ENCODE measurements at regions not wholly inside any gene's neighbourhood (a gene's known extent, or its start where the extent isn't known, plus 50 kb on each side); places are given as distances from the start of the nearest gene placed in this dataset.

DNA sequence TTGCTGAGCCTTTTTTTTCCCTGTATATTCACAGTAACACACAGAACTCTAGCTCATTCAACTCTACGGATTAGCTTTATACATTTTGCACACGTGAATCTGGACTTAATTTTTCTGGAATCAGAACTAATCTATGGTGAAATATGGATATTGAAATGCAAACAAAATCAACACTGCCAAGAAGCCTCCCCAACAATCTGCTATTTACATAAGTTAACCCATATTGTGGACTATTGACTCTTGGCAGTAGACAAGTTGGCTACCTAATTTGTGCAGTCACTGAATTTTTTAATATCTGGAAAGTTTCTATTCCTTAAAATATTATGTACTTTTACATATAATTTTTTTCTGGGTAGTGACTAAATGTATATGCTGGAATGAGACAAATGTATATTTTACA is 815.4 kb downstream of the PCDH17 start:
- DNase-seq: no peak
- H3K9ac ChIP-seq: no peak overlapping the region
- H3K4me3 ChIP-seq (ENCODE audit: low read depth in 2 of 2, low read length in 1 of 2): no peak overlapping the region
- no peaks in the 10 kb centered on the region for H3K9me3 ChIP-seq
- H3K27ac ChIP-seq (ENCODE audit: low read depth in 2 of 2, low read length in 1 of 2): no peak overlapping the region
- no peaks in the 10 kb centered on the region for H3F3A ChIP-seq (replicated peaks; ENCODE audit: insufficient read depth)
- no peak overlapping the region for H2AFZ ChIP-seq (ENCODE audit: low read depth)
- H3K4me2 ChIP-seq: no peak overlapping the region
- no peaks in the 10 kb centered on the region for H3K27me3 ChIP-seq (ENCODE audit: insufficient read depth)
- ChIA-PET CTCF (no interaction called here), POLR2A (no interaction called here)
- no peaks in the 10 kb centered on the region for H4K20me1 ChIP-seq (ENCODE audit: insufficient read depth)
- TF ChIP-seq FOXJ3 (CRISPR knock-in tag; IDR thresholded peaks at IDR 0.05) (no peak), NRF1 (IDR thresholded peaks at IDR 0.05; ENCODE audit: low read depth, low read length) (no peak), JUND (IDR thresholded peaks at IDR 0.05) (no peak), RCOR1 (IDR thresholded peaks at IDR 0.05; ENCODE audit: low read length) (no peak), SMC3 (IDR thresholded peaks at IDR 0.05; ENCODE audit: low read depth, low read length) (no peak), TCF12 (IDR thresholded peaks at IDR 0.05) (no peak), CHD2 (IDR thresholded peaks at IDR 0.05; ENCODE audit: low read length, partially characterized antibody) (no peak), FOXM1 (IDR thresholded peaks at IDR 0.05; ENCODE audit: low read depth) (no peak), FOSL2 (IDR thresholded peaks at IDR 0.05; ENCODE audit: borderline replicate concordance, low read depth) (no peak)
- TF ChIP-seq, protein P1, sequence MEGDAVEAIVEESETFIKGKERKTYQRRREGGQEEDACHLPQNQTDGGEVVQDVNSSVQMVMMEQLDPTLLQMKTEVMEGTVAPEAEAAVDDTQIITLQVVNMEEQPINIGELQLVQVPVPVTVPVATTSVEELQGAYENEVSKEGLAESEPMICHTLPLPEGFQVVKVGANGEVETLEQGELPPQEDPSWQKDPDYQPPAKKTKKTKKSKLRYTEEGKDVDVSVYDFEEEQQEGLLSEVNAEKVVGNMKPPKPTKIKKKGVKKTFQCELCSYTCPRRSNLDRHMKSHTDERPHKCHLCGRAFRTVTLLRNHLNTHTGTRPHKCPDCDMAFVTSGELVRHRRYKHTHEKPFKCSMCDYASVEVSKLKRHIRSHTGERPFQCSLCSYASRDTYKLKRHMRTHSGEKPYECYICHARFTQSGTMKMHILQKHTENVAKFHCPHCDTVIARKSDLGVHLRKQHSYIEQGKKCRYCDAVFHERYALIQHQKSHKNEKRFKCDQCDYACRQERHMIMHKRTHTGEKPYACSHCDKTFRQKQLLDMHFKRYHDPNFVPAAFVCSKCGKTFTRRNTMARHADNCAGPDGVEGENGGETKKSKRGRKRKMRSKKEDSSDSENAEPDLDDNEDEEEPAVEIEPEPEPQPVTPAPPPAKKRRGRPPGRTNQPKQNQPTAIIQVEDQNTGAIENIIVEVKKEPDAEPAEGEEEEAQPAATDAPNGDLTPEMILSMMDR (IDR thresholded peaks at IDR 0.05): no peak
- TF ChIP-seq, protein P2, sequence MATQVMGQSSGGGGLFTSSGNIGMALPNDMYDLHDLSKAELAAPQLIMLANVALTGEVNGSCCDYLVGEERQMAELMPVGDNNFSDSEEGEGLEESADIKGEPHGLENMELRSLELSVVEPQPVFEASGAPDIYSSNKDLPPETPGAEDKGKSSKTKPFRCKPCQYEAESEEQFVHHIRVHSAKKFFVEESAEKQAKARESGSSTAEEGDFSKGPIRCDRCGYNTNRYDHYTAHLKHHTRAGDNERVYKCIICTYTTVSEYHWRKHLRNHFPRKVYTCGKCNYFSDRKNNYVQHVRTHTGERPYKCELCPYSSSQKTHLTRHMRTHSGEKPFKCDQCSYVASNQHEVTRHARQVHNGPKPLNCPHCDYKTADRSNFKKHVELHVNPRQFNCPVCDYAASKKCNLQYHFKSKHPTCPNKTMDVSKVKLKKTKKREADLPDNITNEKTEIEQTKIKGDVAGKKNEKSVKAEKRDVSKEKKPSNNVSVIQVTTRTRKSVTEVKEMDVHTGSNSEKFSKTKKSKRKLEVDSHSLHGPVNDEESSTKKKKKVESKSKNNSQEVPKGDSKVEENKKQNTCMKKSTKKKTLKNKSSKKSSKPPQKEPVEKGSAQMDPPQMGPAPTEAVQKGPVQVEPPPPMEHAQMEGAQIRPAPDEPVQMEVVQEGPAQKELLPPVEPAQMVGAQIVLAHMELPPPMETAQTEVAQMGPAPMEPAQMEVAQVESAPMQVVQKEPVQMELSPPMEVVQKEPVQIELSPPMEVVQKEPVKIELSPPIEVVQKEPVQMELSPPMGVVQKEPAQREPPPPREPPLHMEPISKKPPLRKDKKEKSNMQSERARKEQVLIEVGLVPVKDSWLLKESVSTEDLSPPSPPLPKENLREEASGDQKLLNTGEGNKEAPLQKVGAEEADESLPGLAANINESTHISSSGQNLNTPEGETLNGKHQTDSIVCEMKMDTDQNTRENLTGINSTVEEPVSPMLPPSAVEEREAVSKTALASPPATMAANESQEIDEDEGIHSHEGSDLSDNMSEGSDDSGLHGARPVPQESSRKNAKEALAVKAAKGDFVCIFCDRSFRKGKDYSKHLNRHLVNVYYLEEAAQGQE (IDR thresholded peaks at IDR 0.05; ENCODE audit: low read depth, low read length): no peak
- TF ChIP-seq, protein P3, sequence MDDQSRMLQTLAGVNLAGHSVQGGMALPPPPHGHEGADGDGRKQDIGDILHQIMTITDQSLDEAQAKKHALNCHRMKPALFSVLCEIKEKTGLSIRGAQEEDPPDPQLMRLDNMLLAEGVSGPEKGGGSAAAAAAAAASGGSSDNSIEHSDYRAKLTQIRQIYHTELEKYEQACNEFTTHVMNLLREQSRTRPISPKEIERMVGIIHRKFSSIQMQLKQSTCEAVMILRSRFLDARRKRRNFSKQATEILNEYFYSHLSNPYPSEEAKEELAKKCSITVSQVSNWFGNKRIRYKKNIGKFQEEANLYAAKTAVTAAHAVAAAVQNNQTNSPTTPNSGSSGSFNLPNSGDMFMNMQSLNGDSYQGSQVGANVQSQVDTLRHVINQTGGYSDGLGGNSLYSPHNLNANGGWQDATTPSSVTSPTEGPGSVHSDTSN (IDR thresholded peaks at IDR 0.05): no peak
- WGBS (ENCODE audit: low lambda C conversion rate): 41% methylated on average over 2 of the region's 2 CpGs
- no peaks in the 10 kb centered on the region for H3K9me2 ChIP-seq
- no peaks in the 10 kb centered on the region for H3K36me3 ChIP-seq (replicated peaks in 1 of 2; ENCODE audit: control insufficient read depth in 1 of 2, insufficient read depth in 2 of 2, low read length in 1 of 2)
- H3K79me2 ChIP-seq (ENCODE audit: insufficient read depth): no peaks in the 10 kb centered on the region
- H3K4me1 ChIP-seq (ENCODE audit: control insufficient read depth in 1 of 2, insufficient read depth in 2 of 2, low read depth in 1 of 2, low read length in 1 of 2): no peaks in the 10 kb centered on the region

DNA sequence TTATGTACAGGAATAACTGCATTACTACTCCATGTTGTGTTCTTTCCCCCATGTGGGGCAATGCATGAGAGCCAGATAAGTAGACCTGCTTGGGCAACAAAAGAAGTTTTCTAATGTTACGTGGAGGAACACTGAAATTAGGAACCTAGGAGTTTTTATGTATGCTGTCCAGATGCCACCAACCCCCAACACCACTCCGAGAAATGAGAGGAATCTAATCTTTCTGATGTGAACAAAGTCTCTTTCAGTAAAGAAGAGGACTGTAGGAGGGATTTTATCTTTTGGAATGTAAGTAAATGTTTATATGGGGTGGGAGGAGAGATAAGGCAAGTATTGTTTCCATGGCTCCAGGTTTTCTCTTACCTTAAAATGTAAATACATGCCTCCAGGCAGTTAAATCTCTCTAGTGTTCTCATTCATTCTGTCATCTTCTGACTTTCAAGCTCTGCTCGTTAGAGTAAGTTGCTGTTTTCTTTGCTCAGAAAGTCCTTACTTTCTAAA is 820.6 kb downstream of the PCDH17 start:
- Histone ChIP-seq H3K9ac (no peak overlapping the region), H3K27me3 (ENCODE audit: insufficient read depth) (no peaks in the 10 kb centered on the region), H3K79me2 (ENCODE audit: insufficient read depth) (no peaks in the 10 kb centered on the region), H3K4me1 (ENCODE audit: control insufficient read depth in 1 of 2, insufficient read depth in 2 of 2, low read depth in 1 of 2, low read length in 1 of 2) (no peaks in the 10 kb centered on the region), H2AFZ (ENCODE audit: low read depth) (no peak overlapping the region), H3K4me3 (ENCODE audit: low read depth in 2 of 2, low read length in 1 of 2) (no peak overlapping the region), H3K27ac (ENCODE audit: low read depth in 2 of 2, low read length in 1 of 2) (no peak overlapping the region), H3K9me3 (no peaks in the 10 kb centered on the region), H3K36me3 (replicated peaks in 1 of 2; ENCODE audit: control insufficient read depth in 1 of 2, insufficient read depth in 2 of 2, low read length in 1 of 2) (no peaks in the 10 kb centered on the region), H3K4me2 (no peak overlapping the region), H4K20me1 (ENCODE audit: insufficient read depth) (no peaks in the 10 kb centered on the region), H3K9me2 (no peaks in the 10 kb centered on the region), H3F3A (replicated peaks; ENCODE audit: insufficient read depth) (no peaks in the 10 kb centered on the region)
- WGBS (ENCODE audit: low lambda C conversion rate): 15% methylated on average over 3 of the region's 3 CpGs
- no peak for DNase-seq
- TF ChIP-seq CHD2 (IDR thresholded peaks at IDR 0.05; ENCODE audit: low read length, partially characterized antibody) (no peak), SMC3 (IDR thresholded peaks at IDR 0.05; ENCODE audit: low read depth, low read length) (no peak), ELF1 (IDR thresholded peaks at IDR 0.05) (no peak), MEF2A (IDR thresholded peaks at IDR 0.05; ENCODE audit: borderline replicate concordance, low read depth) (no peak), JUND (IDR thresholded peaks at IDR 0.05) (no peak)
- ChIA-PET CTCF (no interaction called here), POLR2A (no interaction called here)
